Suppressor macrophage treated with lipopolysaccharide for 4 hours (primary cell): ENCODE measurements at regions not wholly inside any gene's neighbourhood (a gene's known extent, or its start where the extent isn't known, plus 50 kb on each side); places are given as distances from the start of the nearest gene placed in this dataset.

Experiments
- DNase-seq: peaks from one replicate; pipeline ENCODE4 v3.0.0-alpha.2; 2020

- DNase-seq: peak; percentile 16
These were observed 213.2 kb upstream of the MANEA start for GRCh38 chr6:95364016-95364604.

- DNase-seq: no peak
These were observed 211.9 kb upstream of the MANEA start for GRCh38 chr6:95365454-95365853.

- DNase-seq: no peak
These were observed 210.9 kb upstream of the MANEA start for GRCh38 chr6:95366414-95366813.

GRCh38 chr6:95383878-95384277 is 193.5 kb upstream of the MANEA start:
- no peak for DNase-seq

GRCh38 chr6:95384988-95385387 is 192.3 kb upstream of the MANEA start:
- DNase-seq: no peak

GRCh38 chr6:95387845-95388244 is 189.5 kb upstream of the MANEA start:
- no peak for DNase-seq

GRCh38 chr6:95404777-95405176 is 172.6 kb upstream of the MANEA start:
- no peak for DNase-seq

- no peak for DNase-seq
These were observed 169.2 kb upstream of the MANEA start for GRCh38 chr6:95408111-95408510.

- DNase-seq: no peak
These were observed 167.2 kb upstream of the MANEA start for GRCh38 chr6:95410168-95410567.

- DNase-seq: no peak
These were observed 163.5 kb upstream of the MANEA start for GRCh38 chr6:95413789-95414188.

GRCh38 chr6:95417856-95418255 is 159.5 kb upstream of the MANEA start:
- DNase-seq: no peak

GRCh38 chr6:95420792-95421191 is 156.5 kb upstream of the MANEA start:
- no peak for DNase-seq

GRCh38 chr6:95423331-95423730 is 154.0 kb upstream of the MANEA start:
- DNase-seq: no peak

GRCh38 chr6:95431637-95432228 is 145.6 kb upstream of the MANEA start:
- peak; percentile 28 for DNase-seq

GRCh38 chr6:95439741-95440140 is 137.6 kb upstream of the MANEA start:
- DNase-seq: no peak

- DNase-seq: no peak
These were observed 129.1 kb upstream of the MANEA start for GRCh38 chr6:95448208-95448607.

GRCh38 chr6:95469511-95469910 is 107.8 kb upstream of the MANEA start:
- DNase-seq: no peak

GRCh38 chr6:95478941-95479340 is 98.4 kb upstream of the MANEA start:
- DNase-seq: no peak

GRCh38 chr6:95487817-95488216 is 89.5 kb upstream of the MANEA start:
- DNase-seq: no peak

- DNase-seq: no peak
These were observed 88.0 kb upstream of the MANEA start for GRCh38 chr6:95489185-95489863.

- DNase-seq: no peak
These were observed 80.4 kb upstream of the MANEA start for GRCh38 chr6:95496769-95497426.

GRCh38 chr6:95501032-95501904 is 76.1 kb upstream of the MANEA start:
- no peak for DNase-seq

- no peak for DNase-seq
These were observed 73.8 kb upstream of the MANEA start for GRCh38 chr6:95503568-95503967.
